ES-I3 (cell line): ENCODE measurements at regions not wholly inside any gene's neighbourhood (a gene's known extent, or its start where the extent isn't known, plus 50 kb on each side); places are given as distances from the start of the nearest gene placed in this dataset.
A peak's percentile ranks its signal among the peaks of the same experiment; 100 is the strongest.
"Not testable (repeated sequence)": the region's sequence is repeated elsewhere in the genome, so short reads cannot be mapped to it uniquely, and the experiment has no call there.

Source experiments
- H3K36me3 ChIP-seq: 2 replicates; pipeline ENCODE4 v1.6.1; 2013; ENCODE audit warnings: mild to moderate bottlenecking, low read length, control low read depth, moderate library complexity; ENCODE audit not compliant: insufficient read depth
- H3K4me1 ChIP-seq: 2 replicates; pipeline ENCODE4 v1.6.1; 2013; ENCODE audit warnings: mild to moderate bottlenecking, control low read depth, low read length; ENCODE audit not compliant: insufficient read depth
- H3K9ac ChIP-seq: 2 replicates; pipeline ENCODE4 v1.6.1; 2013; ENCODE audit warnings: low read depth, mild to moderate bottlenecking, low read length, moderate library complexity
- H3K9me3 ChIP-seq: 2 replicates; pipeline ENCODE4 v1.6.1; 2013; ENCODE audit warnings: mild to moderate bottlenecking, low read length, moderate library complexity; ENCODE audit not compliant: control insufficient read depth, insufficient read depth

DNA sequence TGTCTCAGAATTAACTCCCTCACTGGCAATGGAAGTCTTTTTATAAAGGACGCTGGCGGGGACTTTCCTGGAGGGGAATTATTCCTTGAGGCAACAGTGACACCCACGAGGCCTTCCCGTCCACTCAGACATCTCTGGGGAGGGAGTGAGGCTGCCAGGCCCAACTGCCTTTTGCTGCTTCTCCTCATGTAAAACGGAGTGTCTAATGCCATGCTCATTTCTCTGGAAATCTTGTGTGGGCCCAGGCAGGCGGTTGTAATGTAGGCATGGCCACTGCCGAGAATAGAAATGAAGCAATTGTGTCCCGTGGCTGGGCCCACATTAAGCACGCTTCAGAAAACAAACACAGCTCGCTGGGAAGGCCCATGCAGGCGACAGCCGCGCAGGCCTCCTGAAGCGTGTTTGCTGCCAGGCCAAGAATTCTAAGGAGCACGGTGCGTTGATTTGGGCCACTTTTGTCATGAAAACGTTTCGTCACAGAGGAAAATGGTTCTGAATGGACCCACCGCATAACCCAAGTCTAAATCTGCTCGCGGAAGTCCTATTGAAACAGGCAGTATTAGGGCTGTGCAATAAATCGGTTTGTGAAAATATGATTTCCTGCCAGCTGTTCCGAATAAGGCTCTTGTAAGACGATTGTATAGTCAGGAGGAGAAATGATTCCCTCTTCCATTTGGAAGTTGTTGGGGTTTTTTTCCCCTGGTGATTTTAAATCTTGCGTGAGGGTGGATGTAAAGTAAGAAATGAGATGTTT, 104.2 kb upstream of the CHST15 start:
- Histone ChIP-seq H3K4me1 (no peaks in the 10 kb centered on the region), H3K9ac (no peak overlapping the region), H3K36me3 (no peaks in the 10 kb centered on the region), H3K9me3 (no peaks in the 10 kb centered on the region)

DNA sequence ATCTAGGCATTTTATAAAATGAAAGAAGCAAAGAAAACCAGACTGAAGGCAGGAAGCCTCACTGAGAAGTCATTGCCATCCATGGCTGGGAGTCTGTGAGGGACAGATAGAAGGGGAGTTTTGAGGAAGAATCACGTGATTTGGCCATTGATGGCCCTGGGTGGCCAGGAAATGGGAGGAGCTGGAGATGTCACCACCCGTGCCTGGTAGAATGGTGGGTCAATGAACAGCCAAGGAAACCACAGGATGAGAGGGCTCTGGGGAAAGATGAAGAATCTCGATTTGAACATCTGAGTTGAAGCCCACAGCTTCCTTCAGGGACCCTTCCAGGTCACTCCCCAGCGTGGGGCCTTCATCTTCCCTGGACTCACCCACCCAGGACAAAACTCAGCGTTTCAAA, 103.3 kb upstream of the CHST15 start:
- no peaks in the 10 kb centered on the region for H3K4me1 ChIP-seq
- no peaks in the 10 kb centered on the region for H3K9me3 ChIP-seq
- no peak overlapping the region for H3K9ac ChIP-seq
- no peaks in the 10 kb centered on the region for H3K36me3 ChIP-seq

DNA sequence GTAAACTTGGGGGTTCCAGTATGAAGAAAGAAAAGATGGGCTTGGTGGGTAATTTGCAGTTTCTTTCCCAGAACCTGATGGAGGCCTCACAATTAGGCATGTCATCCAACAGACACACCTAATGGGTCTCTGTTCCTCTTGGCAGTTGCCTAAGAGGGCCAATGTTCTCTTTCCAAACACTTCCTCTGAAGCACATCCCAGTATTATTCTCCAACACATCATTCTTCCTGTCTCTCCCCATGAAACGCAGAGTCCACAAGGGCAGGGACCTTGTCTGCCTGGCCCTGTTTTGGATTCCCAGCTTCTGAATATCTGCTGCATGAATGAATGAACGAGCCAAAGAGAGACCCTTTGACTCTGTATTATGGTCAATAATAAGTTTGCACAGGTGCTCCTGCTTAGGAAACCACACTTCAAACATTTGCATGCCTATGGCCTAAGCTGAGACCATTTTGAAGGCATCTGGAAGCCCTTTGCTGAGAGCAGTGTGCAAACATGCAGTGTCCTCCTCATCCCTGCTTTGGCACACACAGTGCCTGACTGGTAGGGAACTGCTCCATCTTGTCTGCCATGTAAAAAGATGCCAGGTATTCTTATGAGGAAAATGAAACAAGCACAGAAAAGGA, 100.9 kb upstream of the CHST15 start:
- H3K9me3 ChIP-seq = no peaks in the 10 kb centered on the region
- H3K9ac ChIP-seq = no peak overlapping the region
- no peaks in the 10 kb centered on the region for H3K36me3 ChIP-seq
- H3K4me1 ChIP-seq = no peaks in the 10 kb centered on the region

DNA sequence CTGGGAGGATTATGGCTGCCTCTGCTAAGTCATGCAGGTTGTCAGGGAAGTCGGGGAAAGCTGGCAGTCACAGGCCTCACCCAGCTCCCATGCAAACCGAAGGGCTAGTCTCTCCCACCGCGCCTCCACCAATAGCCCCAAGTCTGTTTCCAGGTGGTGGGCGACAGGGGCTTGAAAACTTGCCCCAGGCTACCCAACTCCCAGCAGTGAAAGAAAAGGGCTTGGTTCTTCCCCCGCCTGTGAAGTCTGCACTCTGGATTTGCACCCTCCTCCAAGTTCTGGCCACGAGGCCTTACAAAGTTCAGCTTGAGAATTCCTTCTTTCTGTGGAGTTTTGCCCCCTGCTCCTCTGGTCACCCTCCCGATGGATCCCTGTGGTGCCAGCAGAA, 99.9 kb upstream of the CHST15 start:
- Histone ChIP-seq H3K9me3 (no peaks in the 10 kb centered on the region), H3K9ac (peak overlapping the region; percentile 30; the same call in 1 of the 2 replicates)

GRCh38 chr10:124192664-124193308, 99.4 kb upstream of the CHST15 start:
- peak overlapping the region; percentile 30; the same call in 1 of the 2 replicates for H3K9ac ChIP-seq
- H3K4me1 ChIP-seq, H3K36me3 ChIP-seq, H3K9me3 ChIP-seq: not testable (repeated sequence)

More for the DNA sequence above, 99.9 kb upstream of the CHST15 start:
- H3K4me1 ChIP-seq = no peaks in the 10 kb centered on the region
- no peaks in the 10 kb centered on the region for H3K36me3 ChIP-seq

- not testable (repeated sequence) for H3K9me3 ChIP-seq, H3K9ac ChIP-seq, H3K36me3 ChIP-seq, H3K4me1 ChIP-seq
These were observed 97.1 kb upstream of the CHST15 start for GRCh38 chr10:124190476-124190875.

DNA sequence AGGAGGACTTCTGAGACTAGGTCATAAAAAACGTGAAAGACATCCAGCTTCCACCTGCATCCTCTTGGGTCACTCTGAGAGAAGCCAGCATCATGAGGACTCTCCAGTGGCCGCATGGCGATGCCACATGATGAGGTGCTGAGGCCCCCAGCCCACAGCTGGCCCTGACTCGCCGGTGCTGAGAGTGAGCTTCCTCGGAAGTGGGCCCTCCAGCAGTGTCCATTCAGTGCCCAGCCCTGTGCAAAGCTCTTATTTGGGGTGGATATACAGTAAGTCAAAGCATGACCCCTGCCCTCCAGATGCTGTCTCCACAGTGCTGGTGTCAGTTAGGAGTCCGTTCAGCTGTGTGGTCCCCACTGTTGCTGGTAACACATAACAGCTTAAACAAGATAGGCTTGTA, 93.6 kb upstream of the CHST15 start:
- no peaks in the 10 kb centered on the region for H3K36me3 ChIP-seq
- no peaks in the 10 kb centered on the region for H3K4me1 ChIP-seq
- no peak overlapping the region for H3K9ac ChIP-seq
- H3K9me3 ChIP-seq = no peaks in the 10 kb centered on the region

GRCh38 chr10:124185084-124185483, 91.7 kb upstream of the CHST15 start:
- no peaks in the 10 kb centered on the region for H3K9me3 ChIP-seq
- no peaks in the 10 kb centered on the region for H3K36me3 ChIP-seq
- no peaks in the 10 kb centered on the region for H3K4me1 ChIP-seq
- no peak overlapping the region for H3K9ac ChIP-seq

DNA sequence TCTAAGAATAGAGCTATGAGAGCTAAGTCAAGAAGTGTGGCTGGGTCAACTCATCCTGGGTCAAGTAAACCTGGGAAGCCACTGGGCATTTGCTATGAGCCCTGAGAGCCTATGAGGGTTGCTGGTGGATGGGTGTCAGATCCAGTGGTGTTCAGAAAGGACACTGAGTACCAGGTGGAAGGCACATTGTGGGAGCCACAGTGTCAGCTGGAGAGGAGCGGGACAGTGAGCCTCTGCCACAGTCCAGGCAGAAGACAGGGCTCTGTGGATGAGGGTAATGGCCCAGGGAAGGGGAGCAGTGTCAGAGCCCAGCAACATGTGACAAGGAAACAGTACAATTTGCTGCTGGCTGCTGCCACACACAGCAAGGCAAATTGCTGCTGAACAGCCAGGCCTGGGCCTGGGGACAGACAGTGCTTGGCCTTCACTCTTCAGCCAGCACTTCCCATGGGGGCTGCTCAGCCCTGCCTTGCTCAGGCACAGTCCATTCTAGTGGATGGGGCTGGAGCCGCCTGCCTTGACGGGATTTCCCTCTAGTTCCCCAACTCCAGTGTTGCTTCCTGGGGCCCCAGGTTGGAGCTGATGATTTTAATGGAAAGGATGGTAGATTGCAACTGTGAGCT, 90.9 kb upstream of the CHST15 start:
- H3K9me3 ChIP-seq = no peaks in the 10 kb centered on the region
- H3K9ac ChIP-seq = no peak overlapping the region
- H3K4me1 ChIP-seq = no peaks in the 10 kb centered on the region
- H3K36me3 ChIP-seq = no peaks in the 10 kb centered on the region

GRCh38 chr10:124183617-124184016, 90.2 kb upstream of the CHST15 start:
- H3K36me3 ChIP-seq = no peaks in the 10 kb centered on the region
- H3K9me3 ChIP-seq = no peaks in the 10 kb centered on the region
- no peaks in the 10 kb centered on the region for H3K4me1 ChIP-seq
- H3K9ac ChIP-seq = no peak overlapping the region

DNA sequence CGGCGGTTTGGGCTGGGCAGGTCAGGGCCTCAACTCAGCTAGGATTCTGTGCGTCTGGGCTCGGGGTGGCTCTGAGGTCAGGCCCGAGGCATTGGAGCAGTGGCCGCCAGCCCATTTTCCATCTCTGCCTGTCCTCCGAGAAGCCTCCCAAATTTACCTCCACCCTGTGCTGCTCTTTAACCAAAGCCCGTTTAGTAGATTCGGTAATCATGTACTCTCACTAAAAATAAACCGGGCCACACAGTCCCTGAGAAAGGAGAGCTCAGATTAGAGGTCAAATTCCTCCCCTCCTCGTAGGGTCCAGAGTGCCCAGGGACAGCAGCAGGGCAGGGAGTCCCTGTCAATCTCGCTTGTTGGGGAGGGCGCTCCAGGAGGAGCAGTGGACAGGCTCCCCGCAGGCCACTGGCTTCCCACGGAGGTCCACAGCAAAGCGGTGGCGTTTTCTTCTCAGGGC, 88.7 kb upstream of the CHST15 start:
- no peaks in the 10 kb centered on the region for H3K4me1 ChIP-seq
- H3K9me3 ChIP-seq = no peaks in the 10 kb centered on the region
- H3K36me3 ChIP-seq = no peaks in the 10 kb centered on the region
- H3K9ac ChIP-seq = no peak overlapping the region

- Histone ChIP-seq H3K4me1 (no peaks in the 10 kb centered on the region), H3K9me3 (no peaks in the 10 kb centered on the region), H3K9ac (no peak overlapping the region), H3K36me3 (no peaks in the 10 kb centered on the region)
These were observed 88.3 kb upstream of the CHST15 start for GRCh38 chr10:124181656-124182055.

DNA sequence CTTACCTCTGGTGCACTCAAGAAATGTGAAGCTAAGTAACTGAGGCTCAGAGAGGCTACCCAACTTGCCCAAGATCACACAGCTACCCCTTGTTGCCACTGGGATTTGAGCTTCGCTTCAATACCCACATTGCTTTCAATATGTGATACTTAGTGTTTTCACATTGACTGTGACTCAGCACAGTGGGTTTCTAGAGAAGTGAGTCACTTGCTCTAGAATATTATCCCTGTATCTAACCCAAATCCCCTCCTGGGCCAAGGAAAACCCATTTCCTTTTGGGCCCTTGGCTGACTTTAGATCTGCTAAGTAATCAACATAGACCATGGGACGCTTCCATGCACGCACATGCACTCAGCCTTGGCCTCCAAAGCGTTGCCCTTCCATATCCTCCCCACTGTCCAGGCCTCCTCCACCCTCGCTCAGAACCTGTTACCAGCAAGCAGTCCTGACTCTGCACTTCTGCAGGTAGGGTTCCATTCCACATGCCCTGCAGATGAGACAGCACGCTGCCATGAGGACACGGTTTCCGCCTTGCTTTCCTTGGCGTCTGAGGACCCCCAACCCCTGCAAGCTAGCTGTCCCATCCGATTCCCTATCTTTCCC, 87.7 kb upstream of the CHST15 start:
- H3K9ac ChIP-seq = no peak overlapping the region

DNA sequence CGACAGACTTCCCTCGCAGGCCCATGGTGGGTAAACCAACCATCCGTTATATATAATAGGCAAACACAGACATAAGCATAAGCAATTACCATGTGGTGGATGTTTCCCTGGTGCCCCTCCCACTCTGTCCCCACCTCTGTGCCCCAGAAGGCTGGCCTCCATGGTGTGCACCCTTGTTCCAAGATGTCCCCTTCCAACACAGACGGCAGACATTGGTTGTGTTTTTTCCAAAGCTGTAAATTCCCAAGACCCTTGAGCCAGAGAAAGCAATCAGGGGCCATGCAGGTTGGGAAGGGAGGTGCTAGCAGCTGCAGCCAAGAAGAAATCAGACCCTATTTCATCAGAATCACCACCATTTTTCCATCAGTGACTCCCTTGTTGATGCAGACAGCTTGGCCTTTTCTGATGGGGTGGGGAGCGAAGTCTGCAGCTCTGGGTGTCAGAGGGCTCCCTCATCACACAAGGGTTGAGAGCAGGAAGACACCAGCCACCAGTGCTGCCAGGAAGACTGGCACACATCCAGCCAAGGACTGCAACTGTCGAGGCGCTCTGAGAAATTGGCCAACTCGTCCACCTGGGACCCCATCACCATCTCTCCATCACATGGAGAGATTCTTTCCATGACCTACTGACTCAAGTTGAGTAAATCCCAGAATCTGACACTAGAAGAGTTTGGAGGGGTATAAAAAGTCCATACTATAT, 86.8 kb upstream of the CHST15 start:
- Histone ChIP-seq H3K9ac (no peak overlapping the region), H3K4me1 (0 out of 2 replicates have a peak, but pooled peaks cover 4% of the 10 kb centered on the region), H3K36me3 (no peaks in the 10 kb centered on the region), H3K9me3 (no peaks in the 10 kb centered on the region)

More for the DNA sequence above, 87.7 kb upstream of the CHST15 start:
- no peaks in the 10 kb centered on the region for H3K36me3 ChIP-seq
- H3K4me1 ChIP-seq = no peaks in the 10 kb centered on the region
- H3K9me3 ChIP-seq = no peaks in the 10 kb centered on the region
